Subcutaneous abdominal adipose tissue (tissue), 5 donors: ENCODE measurements at regions not wholly inside any gene's neighbourhood (a gene's known extent, or its start where the extent isn't known, plus 50 kb on each side); places are given as distances from the start of the nearest gene placed in this dataset.

ENCODE experiments used
- H3K27ac ChIP-seq: one replicate; pipeline ENCODE4 v1.7.0; 2013; ENCODE audit warnings: low read depth, mild to moderate bottlenecking, inconsistent platforms, low read length, moderate library complexity
- H3K27me3 ChIP-seq, 5 donors: one replicate each; pipeline ENCODE4 v1.7.0; 2013; ENCODE audit warnings: low read length in 5 of 5, inconsistent platforms in 1 of 5; ENCODE audit not compliant: control insufficient read depth in 5 of 5, insufficient read depth in 4 of 5
- H3K36me3 ChIP-seq, 5 donors: one replicate each; pipeline ENCODE4 v1.7.0; 2013; ENCODE audit warnings: low read length in 5 of 5; ENCODE audit not compliant: control insufficient read depth in 5 of 5, insufficient read depth in 5 of 5
- H3K4me1 ChIP-seq, 5 donors: one replicate each; pipeline ENCODE4 v1.7.0; 2013; ENCODE audit warnings: low read length in 5 of 5, mild to moderate bottlenecking in 3 of 5, moderate library complexity in 1 of 5; ENCODE audit not compliant: control insufficient read depth in 5 of 5, insufficient read depth in 5 of 5
- H3K4me3 ChIP-seq, 5 donors: one replicate each; pipeline ENCODE4 v1.7.0; 2013; ENCODE audit warnings: low read length in 5 of 5, low read depth in 1 of 5
- H3K9ac ChIP-seq, 5 donors: one replicate each; pipeline ENCODE4 v1.7.0; 2013; ENCODE audit warnings: low read length in 5 of 5, mild to moderate bottlenecking in 4 of 5, moderate library complexity in 3 of 5
- H3K9me3 ChIP-seq, 5 donors: one replicate each; pipeline ENCODE4 v1.7.0; 2013; ENCODE audit warnings: low read length in 5 of 5; ENCODE audit not compliant: control insufficient read depth in 5 of 5
- donor health status: healthy.
- donor health status: healthy.
- donor health status: healthy.
- donor health status: healthy.
- donor health status: healthy.

DNA sequence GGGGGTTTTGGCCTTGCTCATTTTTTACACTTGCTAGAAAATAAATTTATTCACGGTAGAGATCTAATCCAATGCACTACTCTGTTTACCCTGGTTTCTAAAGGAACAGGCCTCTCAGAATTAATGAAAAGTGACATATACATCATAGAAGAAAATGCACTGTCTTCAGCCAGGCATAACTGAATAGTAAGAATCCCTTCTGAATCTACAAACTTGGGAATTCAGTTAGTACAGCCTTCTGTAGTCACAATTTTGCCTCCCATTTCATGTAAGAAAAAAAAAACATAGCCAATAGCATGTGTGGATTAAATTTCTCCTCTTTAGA lies 197.3 kb downstream of the CAAP1 start:
- Histone ChIP-seq H3K27me3 (no peaks in the 10 kb centered on the region), H3K36me3 (no peaks in the 10 kb centered on the region), H3K27ac (no peak overlapping the region), H3K4me1 (no peaks in the 10 kb centered on the region), H3K4me3 (no peak overlapping the region), H3K9me3 (peaks cover 0 to 11% (median 3%) of the 10 kb centered on the region in 5 donors), H3K9ac (no peak overlapping the region)

DNA sequence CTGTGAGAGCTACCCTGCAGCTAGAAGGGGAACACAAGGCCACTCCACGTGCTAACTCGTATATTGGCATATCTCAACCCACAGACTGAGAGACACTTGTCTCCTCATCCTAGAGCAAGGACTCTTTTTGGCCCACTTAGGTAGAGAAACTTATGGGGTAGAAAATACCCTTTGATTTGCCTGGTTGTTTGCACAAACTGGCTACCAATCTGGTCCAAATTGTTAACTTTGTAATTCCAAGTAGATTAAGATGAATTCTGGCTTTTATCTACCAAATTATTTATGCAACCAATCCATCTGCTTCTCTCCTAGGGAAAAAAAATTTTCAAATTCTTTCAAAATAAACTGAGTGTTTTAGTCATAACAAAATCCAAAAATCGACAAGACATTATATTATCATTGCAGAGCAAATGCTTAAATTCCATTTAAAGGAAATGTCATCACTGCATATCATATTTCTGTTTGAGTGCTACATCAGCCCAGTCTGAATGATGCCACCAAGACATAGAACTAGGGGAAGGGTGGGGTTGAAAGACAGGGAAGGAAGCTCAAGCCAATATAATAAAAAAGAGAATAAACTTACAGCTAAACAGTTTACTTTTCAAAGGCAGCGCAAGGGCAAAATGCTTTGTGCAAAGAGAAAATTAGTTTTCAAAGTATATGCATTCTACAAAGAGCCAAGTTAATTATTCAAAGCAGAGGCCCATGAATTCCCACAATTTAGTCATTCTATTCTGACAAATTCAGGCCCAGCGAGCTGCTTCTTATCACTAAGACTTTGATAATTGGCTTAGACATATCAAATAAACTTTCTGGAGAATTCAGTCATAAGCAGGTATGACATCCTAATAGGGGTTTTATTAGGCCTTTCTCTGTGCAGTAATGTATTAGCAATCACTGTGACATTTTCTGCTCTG lies 198.0 kb downstream of the CAAP1 start:
- H3K36me3 ChIP-seq, result no peaks in the 10 kb centered on the region
- H3K4me1 ChIP-seq, result no peaks in the 10 kb centered on the region
- H3K27ac ChIP-seq, result no peak overlapping the region
- H3K9ac ChIP-seq, result no peak overlapping the region
- no peaks in the 10 kb centered on the region for H3K27me3 ChIP-seq
- peaks cover 0 to 9% (median 2%) of the 10 kb centered on the region in 5 donors for H3K9me3 ChIP-seq
- no peak overlapping the region for H3K4me3 ChIP-seq

- Histone ChIP-seq H3K9ac (no peak overlapping the region), H3K4me3 (no peak overlapping the region), H3K36me3 (no peaks in the 10 kb centered on the region), H3K27ac (no peak overlapping the region), H3K27me3 (no peaks in the 10 kb centered on the region), H3K4me1 (peaks cover 0 to 7% (median 0%) of the 10 kb centered on the region in 5 donors), H3K9me3 (no peaks in the 10 kb centered on the region)
Measured at GRCh38 chr9:26689041-26689440, 203.6 kb downstream of the CAAP1 start.

- peaks cover 0 to 7% (median 0%) of the 10 kb centered on the region in 5 donors for H3K4me1 ChIP-seq
- H3K27me3 ChIP-seq, result no peaks in the 10 kb centered on the region
- no peak overlapping the region for H3K9ac ChIP-seq
- H3K27ac ChIP-seq, result no peak overlapping the region
- no peaks in the 10 kb centered on the region for H3K36me3 ChIP-seq
- no peaks in the 10 kb centered on the region for H3K9me3 ChIP-seq
- no peak overlapping the region for H3K4me3 ChIP-seq
Measured at GRCh38 chr9:26687421-26687820, 205.2 kb downstream of the CAAP1 start.

- no peak overlapping the region for H3K27ac ChIP-seq
- peaks cover 0 to 7% (median 0%) of the 10 kb centered on the region in 5 donors for H3K4me1 ChIP-seq
- H3K9ac ChIP-seq, result no peak overlapping the region
- no peak overlapping the region for H3K4me3 ChIP-seq
- H3K27me3 ChIP-seq, result no peaks in the 10 kb centered on the region
- H3K36me3 ChIP-seq, result no peaks in the 10 kb centered on the region
- no peaks in the 10 kb centered on the region for H3K9me3 ChIP-seq
Measured at GRCh38 chr9:26685818-26686217, 206.8 kb downstream of the CAAP1 start.

DNA sequence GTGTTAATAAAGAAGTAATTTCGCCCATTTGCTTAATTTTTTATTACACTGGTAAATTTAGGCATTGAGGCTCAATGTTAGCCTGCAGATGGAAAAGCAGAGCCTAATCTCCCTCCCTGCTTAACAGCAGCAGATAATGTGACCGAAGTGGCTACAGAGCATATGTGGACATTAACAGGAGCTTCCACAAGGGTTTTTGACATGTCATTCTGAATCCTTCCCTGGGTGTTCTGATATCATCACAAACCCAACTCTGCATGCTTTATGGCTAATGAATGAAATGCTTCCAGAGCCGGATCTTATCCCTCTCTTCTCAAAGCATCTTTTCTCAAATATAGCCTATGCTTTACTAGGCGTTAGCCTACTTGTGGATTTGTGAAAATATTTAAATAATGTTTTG lies 208.6 kb downstream of the CAAP1 start:
- no peak overlapping the region for H3K27ac ChIP-seq
- no peaks in the 10 kb centered on the region for H3K27me3 ChIP-seq
- no peak overlapping the region for H3K4me3 ChIP-seq
- no peaks in the 10 kb centered on the region for H3K36me3 ChIP-seq
- H3K9ac ChIP-seq, result no peak overlapping the region
- H3K9me3 ChIP-seq, result no peaks in the 10 kb centered on the region
- peaks cover 0 to 7% (median 0%) of the 10 kb centered on the region in 5 donors for H3K4me1 ChIP-seq

- Histone ChIP-seq H3K9ac (no peak overlapping the region), H3K9me3 (no peaks in the 10 kb centered on the region), H3K27me3 (no peaks in the 10 kb centered on the region), H3K36me3 (no peaks in the 10 kb centered on the region), H3K4me3 (no peak overlapping the region), H3K27ac (no peak overlapping the region), H3K4me1 (peaks cover 0 to 7% (median 0%) of the 10 kb centered on the region in 5 donors)
Measured at GRCh38 chr9:26682796-26683496, 209.7 kb downstream of the CAAP1 start.

GRCh38 chr9:26682041-26682440 lies 210.6 kb downstream of the CAAP1 start:
- H3K27ac ChIP-seq, result no peak overlapping the region
- H3K4me1 ChIP-seq, result peaks cover 0 to under 1% (median 0%) of the 10 kb centered on the region in 5 donors
- H3K36me3 ChIP-seq, result no peaks in the 10 kb centered on the region
- H3K27me3 ChIP-seq, result no peaks in the 10 kb centered on the region
- H3K9me3 ChIP-seq, result no peaks in the 10 kb centered on the region
- H3K9ac ChIP-seq, result no peak overlapping the region
- no peak overlapping the region for H3K4me3 ChIP-seq

DNA sequence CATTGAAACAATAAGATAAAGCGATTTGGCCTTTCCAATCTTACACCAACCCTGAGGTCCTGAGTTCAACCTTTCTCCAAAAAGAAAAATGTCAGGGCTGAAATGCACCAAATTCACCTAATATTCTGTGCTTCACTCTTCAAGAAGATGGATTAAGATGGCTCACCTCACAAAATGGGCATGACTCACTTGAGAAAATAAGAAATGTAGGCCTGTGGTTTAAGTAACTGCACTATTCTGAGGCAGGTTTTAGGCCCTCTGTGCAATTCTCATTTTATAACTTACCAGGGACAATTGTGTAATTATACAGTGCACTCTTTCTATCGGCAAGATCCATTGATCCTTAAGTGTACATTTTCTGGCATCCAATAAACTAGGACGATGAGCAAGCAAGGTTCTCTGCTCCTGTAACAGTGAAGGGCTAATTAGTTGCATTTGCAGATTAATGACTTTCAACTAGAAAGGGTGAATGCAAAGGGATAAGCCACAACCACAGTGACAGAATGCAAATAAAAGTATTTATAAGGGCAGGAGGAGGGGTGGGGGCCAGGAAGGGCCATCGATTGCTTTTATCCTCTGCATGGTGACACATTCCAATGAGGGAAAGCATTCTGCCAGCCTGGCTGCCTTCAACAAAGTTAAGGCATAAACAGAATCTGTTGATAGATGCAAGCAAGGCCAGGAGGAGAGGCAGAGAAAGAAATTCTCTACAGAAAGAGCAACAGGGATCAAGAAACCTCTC lies 214.5 kb downstream of the CAAP1 start:
- Histone ChIP-seq H3K27me3 (no peaks in the 10 kb centered on the region), H3K9me3 (no peaks in the 10 kb centered on the region), H3K36me3 (no peaks in the 10 kb centered on the region), H3K4me3 (no peak overlapping the region), H3K27ac (no peak overlapping the region), H3K9ac (no peak overlapping the region), H3K4me1 (no peaks in the 10 kb centered on the region)

DNA sequence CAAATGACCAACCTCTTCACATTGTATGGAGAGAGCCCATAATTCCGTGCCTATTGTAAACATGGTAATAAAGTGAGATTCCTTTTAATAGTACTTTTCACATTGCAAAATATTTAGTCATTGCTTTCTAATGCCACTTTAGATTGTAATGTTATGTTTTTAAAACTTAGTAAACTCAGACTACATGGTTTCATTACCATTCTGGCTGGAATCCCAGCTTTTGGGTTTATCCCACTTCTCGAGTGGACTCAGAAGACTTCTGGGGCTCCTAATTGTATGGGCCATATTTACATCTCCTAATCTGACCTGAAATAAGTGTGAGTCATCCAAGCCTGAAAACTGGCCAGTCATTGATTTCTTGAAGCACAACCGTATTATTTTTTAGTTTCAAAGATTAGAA lies 217.6 kb downstream of the CAAP1 start:
- H3K27ac ChIP-seq, result no peak overlapping the region
- no peaks in the 10 kb centered on the region for H3K4me1 ChIP-seq
- no peaks in the 10 kb centered on the region for H3K9me3 ChIP-seq

More for the DNA sequence above, 217.6 kb downstream of the CAAP1 start:
- no peaks in the 10 kb centered on the region for H3K27me3 ChIP-seq
- H3K4me3 ChIP-seq, result no peak overlapping the region
- H3K9ac ChIP-seq, result no peak overlapping the region
- H3K36me3 ChIP-seq, result no peaks in the 10 kb centered on the region
